ENCODE measurements at regions not wholly inside any gene's neighbourhood (a gene's known extent, or its start where the extent isn't known, plus 50 kb on each side); places are given as distances from the start of the nearest gene placed in this dataset.

DNA sequence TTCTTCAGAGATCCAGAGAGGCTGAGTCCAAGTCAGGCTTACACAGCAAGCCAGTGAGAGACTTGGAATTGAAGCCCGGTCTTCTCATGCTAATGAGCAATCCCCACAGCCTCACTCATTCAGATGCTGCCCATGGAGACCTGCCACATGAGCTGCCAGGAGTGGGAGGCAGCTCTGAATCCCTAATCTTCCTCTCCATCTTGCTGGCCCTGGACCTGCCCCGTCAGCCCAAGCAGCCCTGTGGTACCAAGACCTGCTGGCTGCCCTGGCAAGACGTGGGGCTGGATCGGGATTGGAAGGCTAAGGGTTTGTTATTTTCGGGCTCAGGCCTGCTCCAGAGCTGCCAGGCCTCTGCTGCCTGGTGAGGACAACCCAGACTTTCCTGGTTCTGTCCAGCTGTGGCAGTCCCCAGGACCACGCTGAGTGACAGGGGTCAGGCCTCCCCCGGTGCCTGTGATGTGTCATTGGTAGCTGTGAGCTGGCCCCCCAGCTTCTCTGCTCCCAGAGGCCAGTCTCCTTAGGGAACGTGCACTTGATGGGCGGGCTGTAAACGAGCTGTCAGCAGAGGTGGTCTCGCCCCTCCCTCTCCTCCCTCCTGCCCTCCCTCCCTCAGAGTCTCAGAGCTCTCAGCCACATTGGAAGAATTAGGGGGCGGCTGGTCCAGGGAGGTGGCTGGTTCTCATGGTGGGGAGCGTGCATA lies 135.0 kb downstream of the FOXD2 start:
- in situ Hi-C loops (cut with HindIII; ENCODE audit: low sequenced_read_pairs) = no loop called here

DNA sequence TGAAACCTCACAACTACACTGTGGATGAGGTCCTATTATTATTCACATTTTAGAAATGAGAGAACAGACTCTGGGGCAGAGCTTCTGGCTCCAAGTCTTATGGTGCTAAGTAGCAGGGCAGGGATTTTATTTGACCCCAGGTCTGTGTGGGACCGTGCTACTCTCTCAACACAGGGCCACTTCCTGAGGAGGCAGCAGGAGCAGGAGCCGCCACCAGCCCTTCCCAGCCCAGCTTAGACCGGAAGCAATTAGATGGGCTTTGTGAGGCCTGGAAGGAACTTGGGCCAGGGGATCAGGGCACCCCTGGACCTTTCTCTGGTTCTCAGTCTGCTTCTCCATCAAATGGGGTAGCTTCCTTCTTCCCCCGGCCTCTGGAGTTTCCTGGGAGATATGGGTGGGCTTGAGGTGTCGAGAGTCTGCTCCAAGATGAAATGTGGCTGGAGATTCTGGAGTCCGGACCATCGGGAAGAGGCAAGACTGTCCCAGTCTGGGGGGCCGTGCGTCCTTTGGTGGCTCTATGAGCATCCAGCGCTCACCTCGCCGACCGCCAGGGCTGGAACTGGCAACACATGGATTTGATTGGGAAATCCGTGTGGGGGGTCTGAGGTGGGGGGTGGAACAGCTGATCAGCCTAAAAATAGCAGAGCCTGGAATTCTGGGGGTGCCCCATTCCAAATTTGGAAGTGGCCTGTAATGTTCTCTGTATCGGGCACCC lies 136.8 kb downstream of the FOXD2 start:
- in situ Hi-C loops (cut with HindIII; ENCODE audit: low sequenced_read_pairs) = no loop called here

DNA sequence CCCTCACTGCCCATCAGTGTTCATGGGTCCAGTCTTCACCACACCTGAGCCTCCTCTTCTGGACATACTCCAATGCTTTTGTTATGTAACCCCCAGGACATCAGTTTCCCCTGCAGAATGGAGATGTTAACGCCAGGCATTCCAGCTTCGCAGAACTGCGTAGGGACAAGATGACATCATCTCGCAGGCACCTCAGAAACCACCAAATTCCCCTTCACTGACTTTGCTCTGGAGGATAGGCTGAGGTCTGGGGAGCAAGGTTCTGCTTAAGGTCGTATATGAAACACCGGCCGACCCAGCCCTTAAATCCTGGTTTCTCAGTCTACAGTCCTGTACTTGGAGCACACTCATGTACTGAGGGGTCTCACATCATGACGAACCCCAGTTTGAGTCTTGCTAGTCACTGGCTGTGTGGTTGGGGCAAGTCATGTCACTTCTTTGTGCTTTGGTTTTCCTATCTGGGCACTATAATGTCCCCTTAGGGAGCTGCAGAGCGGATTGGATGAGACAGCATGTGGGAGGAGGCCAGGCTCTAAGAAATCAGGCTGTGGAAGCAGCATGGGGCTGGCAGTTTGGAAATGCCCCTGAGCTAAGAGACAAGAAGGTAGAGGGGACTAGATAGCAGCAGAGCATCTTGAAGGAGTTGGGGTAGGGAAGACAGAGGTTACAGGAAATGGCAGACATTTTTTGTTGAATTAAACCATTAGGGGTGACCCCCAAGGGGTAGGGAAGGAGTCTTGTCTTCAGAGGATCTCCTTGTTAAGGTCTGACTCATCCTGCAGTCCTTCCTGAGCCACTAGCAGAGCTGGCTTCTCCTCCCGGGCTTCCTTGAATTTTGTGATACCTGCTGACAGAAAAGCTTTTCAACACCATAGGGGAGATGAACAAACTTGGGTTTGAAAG lies 138.3 kb downstream of the FOXD2 start:
- in situ Hi-C loops (cut with HindIII; ENCODE audit: low sequenced_read_pairs) = no loop called here

DNA sequence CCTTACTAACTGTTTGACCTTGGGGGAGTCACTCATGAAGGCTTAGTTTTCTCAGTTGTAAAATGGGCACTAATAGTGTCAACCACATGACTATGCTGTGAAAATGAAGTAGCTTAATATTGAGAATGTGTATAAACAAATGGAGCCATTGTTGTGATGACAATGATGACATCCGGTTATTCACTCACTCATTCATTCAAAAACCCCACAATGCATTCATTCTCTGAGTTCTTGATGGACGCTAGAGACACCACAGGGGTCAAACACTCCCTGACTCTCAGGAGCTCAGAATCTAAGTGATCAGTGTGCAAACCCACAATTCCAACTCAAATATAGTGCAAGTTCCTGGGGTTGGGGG lies 138.9 kb downstream of the FOXD2 start:
- in situ Hi-C loops (cut with HindIII; ENCODE audit: low sequenced_read_pairs) = no loop called here

DNA sequence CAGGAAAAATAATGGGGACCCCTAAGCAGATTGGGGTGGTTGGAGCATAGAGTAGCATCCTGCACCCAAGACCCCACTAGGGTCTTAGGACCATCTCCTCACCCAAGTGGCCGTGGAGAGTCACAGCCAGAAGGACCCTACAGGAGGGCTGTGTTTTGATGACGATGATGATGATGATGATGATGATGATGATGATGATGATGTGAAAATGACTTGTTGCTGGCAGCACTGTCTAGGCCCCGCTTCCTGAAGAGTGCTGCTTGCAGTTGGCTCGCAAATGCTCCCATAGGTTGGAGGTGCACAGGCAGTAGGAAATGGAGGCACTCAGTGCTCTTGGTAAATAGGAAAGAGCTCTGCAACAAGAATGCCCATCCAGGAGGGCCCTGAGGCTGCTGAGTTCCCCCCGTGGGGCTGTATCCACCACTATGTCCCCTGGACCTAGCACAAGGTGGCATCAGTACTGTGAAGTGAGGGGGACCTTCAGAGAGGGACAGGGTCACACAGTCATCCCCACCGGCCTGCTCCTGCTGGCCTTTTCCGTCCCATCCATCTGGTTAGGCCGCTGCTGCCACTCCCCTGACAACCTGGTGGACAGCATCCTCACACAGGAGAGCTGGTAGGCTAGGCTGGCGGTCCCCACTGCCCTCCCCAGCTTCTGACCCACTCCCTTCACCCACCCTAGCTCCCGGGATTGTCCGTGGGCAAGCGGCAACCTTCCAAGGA lies 139.6 kb downstream of the FOXD2 start:
- in situ Hi-C loops (cut with HindIII; ENCODE audit: low sequenced_read_pairs) = no loop called here

DNA sequence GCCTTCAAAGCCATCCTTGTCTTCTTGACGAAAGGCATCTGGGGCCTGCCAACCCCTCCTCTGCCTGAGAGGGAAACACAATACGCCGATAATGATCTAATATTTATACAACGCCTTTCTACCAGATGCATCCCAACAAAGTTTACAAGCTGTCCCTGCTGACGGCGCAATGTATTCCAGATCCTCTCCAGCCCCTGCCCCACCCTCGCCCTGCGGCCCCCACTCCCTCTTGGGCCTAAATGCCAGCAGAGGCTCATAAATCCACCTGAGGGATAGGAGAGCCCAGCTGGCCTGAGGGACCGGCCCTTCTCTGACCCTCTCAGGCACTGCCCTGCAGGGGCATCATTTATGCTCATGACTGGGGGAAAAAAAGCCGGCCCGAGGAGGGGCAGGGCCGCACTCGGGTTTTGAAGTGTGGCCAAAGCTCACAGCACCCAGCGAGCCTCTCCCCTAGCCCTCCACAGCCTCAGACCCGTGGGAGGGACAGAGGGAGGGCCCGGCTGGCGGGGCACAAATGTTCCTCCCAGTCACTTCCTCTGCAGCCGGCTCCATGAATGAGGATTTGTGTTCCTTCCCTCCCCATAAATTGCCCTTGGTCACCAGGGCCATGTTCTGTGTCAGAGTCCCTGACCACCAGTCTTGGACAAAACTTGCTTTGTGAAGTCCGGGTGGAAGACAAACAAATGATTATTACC lies 140.3 kb downstream of the FOXD2 start:
- in situ Hi-C loops (cut with HindIII; ENCODE audit: low sequenced_read_pairs) = no loop called here

DNA sequence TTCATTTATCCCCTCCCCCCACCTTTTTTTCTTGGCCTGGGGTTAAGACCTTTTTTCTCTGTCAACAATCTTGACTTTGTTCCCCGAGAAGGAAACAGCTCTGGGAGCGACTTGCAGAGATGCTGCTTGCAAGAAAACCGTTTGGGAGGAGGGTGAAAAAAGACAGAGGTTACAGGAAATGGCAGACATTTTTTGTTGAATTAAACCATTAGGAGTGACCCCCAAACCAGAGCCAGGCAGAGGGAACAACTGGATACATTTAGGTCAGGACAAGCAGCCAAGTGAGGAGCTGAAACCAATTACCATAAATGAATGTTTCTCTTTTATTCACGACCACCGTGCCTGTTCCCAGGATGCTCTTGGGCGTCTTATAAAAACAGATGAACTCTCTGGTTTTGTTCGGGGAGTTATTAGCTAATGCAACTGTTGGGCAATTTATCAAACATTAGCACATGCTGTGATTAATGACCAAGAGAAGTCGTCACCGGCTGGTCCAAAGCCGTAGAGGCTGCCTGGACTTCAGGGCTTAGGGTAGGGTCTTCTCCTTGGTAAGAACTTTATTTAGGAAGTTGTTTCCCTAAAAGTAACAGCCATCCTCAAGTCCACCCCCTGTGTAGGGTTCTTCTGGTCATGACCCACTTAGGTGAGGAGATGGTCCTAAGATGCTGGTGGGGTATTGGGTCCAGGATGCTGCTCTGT lies 141.0 kb downstream of the FOXD2 start:
- in situ Hi-C loops (cut with HindIII; ENCODE audit: low sequenced_read_pairs) = no loop called here

DNA sequence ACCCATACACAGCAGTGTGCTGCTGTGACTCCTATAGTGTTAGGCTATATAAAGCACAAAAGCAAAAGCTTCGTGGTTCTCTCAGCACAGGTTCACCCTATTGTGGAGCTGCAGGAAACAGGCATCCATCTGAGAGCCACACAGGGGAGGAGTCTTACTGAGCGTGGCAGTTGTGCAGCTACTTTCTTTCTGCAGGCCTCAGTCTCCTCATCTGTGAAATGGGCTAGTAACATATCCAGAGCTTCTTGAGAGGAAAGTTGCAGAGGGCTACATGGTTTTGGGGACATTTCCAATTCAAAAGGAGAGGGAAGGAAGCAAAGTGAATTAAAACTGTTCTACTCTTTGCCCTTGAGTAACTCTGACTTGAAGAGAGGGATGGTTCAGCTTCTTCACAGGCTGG lies 142.0 kb downstream of the FOXD2 start:
- in situ Hi-C loops (cut with HindIII; ENCODE audit: low sequenced_read_pairs) = loop anchor here (5.0 kb wide), 1 partner anchor 72 kb away; no protein-coding TSS in a partner anchor

DNA sequence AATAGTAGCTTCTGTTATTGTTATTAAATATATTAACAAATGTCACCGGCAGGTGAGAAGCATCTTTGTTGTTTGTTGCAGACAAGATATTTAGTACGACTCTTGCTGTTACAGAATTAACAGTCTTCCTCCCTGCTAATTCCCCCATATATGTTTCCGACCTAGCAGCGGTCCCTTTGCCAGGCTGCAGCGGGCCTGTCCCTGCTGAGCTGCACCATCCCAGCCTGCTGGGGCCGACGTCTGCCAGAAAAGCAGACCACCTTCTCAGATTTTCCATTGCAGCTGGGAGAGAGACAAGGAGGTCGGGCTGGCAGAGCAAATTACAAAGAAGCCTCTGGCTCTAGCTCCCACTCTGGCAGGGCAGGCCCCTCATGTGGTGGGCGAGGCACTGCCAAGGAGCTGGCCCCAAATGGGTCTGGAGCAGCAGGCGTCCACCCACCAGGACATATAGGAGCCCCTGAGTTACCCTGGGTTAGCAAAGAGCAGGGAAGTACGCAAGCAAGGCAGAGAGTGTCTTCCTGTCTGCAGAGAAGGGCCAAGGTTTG lies 142.7 kb downstream of the FOXD2 start:
- in situ Hi-C loops (cut with HindIII; ENCODE audit: low sequenced_read_pairs) = loop anchor here (5.0 kb wide), 1 partner anchor 72 kb away; no protein-coding TSS in a partner anchor

DNA sequence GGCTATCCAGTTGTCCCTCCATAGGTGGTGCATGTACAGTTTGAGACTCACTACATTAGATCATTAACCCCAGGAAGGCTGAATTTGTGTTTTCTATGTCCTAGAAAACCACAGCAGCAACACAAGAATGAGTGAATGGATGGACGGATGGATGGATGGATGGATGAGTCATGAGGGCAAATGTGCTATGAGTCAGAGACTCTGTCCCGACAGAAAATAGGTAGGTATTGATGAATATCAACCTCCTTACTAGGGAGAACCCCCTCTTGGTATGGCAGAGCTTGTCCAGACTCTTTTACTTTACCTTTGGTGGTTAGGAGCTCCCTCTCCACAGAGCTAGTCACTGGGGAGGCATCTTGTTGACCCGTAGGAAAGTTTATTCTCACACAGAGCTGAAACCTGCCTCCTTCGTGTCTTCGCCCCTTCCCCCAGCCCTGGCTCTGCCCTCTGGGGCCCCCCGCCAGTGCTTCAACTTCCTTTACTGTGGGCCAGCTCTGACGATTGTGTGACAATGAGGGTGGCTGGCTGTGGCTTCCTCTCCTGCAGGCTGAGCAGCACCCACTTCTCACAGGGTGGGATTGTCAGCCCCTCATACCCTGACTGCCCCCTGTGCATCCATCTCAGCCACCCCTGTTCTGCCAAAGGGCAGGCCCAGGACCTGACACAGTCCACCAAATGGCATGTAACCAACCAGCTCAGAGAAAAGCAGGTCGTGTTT lies 145.2 kb downstream of the FOXD2 start:
- in situ Hi-C loops (cut with HindIII; ENCODE audit: low sequenced_read_pairs) = loop anchor here (5.0 kb wide), 1 partner anchor 69 kb away; no protein-coding TSS in a partner anchor

DNA sequence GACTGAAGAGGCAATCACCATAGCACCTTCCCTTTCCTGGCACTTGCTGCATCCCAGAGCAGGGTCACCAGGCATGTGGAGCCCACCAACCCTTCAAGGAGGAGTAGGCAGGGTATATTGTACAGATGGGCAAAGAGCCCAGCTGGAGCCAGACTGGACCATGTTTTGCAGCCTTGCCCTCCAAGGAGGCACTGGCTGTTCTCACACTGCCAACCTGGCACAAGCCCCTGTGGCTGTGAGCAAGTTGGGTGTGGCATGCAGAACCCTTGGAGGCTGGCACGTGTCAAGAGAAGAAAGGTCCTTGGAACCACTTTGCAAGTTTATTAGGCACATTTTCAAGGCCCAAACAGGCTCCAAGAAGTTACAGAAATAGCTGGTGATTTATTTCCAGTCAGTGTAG lies 146.4 kb downstream of the FOXD2 start:
- in situ Hi-C loops (cut with HindIII; ENCODE audit: low sequenced_read_pairs) = loop anchor here (5.0 kb wide), 1 partner anchor 68 kb away; no protein-coding TSS in a partner anchor

DNA sequence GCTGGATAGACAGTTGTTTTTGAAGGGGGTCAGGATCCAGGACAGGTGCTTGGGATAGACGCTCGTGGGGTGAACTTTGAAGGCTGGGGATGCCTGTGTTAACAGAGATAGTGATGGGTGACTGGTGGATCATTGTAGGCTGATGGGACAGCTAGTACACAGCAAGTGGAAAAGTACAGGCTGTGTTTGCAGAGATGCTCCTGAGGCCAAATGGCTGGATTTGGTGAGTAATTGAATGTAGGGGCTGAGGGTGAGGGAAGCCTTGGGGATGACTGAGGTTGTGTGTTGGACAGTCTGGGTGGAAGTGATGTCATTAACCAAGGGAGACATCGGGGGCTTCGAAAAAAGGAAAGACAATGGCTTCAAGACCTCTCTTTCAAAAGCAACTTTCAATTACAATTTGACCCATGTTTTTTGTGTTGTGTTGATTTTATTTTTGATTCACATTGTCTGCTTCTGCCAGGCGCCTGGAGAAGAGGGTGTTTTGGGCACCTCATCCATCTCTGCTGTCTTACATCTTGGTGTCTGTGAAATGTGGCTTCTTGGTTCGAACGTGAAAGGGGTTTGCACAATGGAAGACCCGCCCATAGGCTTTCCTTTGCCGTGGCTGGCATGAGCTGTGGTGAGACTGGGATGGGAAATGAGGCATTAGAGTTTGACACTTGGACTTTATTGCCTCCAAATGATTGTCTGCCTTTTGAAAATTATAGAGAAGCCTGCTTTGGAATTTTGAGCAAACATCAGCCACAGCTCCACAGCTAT lies 147.5 kb downstream of the FOXD2 start:
- in situ Hi-C loops (cut with HindIII; ENCODE audit: low sequenced_read_pairs) = no loop called here

DNA sequence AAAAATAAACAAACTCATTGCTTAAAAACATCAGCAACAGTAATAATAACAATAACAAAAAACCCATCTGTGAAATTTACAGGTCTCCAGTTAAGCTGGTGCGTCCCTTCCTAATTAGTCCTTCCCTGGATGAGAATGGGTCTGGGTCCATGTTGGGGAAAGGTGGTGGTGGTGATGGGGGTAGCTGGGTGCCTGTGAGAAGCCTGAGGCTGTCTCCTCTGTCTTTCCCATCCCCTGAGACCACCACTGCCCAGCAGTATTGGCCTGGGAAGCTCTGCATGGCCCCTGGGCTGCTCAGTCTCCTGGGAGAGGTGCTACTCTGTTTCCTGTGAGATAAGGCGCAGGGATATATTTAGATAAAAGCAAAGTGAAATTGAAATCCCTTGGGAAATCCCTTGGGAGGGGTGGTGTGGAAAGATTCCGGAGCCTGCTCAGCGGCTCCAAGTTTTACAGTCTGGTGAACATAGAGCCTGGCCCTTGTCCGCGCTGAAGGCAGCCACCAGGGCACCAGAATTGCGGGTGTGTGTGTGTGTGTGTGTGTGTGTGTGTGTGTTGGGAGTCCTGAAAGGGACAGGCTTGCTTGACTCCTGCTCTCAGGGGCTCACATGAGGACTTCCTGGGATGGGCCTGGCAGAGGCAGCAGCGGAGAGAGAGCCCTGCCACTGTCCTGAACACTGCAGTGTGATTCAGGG lies 150.2 kb downstream of the FOXD2 start:
- in situ Hi-C loops (cut with HindIII; ENCODE audit: low sequenced_read_pairs) = no loop called here

DNA sequence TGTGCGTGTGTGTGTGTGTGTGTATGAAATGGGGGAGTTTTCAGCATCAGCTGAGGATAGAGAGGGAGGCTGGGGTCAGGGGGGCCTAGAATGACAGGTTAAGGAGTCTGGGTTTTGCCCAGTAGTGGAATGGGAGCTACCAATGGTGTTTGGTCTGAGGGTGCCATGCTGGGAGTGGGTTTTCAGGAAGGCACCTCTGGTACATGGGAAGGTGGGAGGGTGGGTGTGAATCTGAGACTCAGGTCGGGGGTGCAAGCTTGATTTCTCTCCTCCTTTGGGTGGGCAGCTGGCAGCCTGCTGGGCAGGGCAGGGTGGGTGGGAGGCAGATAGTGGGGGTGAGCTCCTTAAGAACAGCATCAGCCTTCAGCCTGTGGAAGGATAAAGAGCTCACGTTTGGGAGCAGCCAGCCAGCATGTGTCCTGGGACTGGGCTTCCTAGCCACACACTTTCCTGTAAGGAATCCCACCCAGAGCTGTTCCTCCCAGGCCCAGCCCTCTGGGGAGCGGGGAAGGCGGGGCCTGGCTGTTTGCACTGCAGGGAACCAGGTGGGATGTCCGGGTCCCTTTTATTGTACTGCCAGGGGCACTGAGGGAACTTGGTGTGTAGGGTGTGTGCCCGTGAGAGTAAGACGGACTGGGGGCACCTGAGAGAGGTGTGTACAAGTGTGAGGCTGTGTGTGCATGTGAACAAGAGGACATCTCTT lies 152.8 kb downstream of the FOXD2 start:
- in situ Hi-C loops (cut with HindIII; ENCODE audit: low sequenced_read_pairs) = loop anchor here (5.0 kb wide), 1 partner anchor 107 kb away; no protein-coding TSS in a partner anchor

DNA sequence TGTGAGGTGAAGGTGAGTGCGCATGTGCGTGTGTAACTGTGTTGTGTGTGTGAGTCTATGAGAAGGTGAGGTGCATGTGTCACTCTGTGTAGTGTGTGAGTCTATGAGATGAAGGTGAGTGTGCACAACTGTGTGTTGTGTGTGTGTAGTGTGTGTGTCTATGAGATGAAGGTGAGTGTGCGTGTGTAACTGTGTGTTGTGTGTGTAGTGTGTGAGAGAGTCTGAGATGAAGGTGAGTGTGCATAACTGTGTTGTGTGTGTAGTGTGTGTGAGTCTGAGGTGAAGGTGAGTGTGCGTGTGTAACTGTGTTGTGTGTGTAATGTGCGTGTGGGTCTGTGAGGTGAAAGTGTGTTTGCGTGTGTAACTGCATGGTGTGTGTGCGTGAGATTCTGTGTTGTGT lies 154.0 kb downstream of the FOXD2 start:
- in situ Hi-C loops (cut with HindIII; ENCODE audit: low sequenced_read_pairs) = loop anchor here (5.0 kb wide), 1 partner anchor 106 kb away; no protein-coding TSS in a partner anchor

DNA sequence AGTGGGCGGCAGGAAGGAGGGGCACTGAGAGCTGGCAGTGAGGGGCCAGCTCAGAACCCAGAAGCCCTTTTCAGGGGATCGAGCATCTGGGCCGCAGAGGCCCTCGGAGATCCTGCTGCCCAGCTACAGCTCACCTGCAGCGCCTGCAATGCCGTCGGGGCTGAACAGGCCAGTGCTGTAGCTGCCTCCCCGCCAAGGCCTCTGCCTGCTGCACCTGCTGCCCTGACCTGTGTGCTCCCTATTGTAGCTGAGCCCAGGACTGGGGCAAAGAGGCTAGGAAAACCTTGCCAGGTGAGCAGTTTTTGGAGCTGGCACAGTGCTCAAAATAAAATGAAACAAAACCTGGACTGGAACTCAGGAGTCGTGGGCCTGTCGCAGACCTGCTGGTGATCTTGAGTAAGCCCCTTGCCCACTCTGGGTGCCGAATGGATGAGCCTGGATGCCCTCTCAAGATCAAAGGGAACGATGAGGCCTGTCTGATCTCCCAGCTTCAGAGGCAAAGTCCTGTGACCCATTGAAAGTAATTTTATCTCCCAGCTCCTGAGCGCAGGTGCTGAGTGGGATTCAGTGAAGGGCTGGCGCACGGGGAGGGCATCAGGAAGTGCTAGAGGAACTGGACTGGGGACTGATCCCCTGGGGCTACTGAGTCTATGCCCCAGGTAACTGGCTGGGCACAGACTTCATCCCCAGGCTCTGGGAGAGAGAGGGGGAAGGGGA lies 154.6 kb downstream of the FOXD2 start:
- in situ Hi-C loops (cut with HindIII; ENCODE audit: low sequenced_read_pairs) = loop anchor here (5.0 kb wide), 1 partner anchor 105 kb away; no protein-coding TSS in a partner anchor
